Panc1 (cell line): ENCODE measurements at regions not wholly inside any gene's neighbourhood (a gene's known extent, or its start where the extent isn't known, plus 50 kb on each side); places are given as distances from the start of the nearest gene placed in this dataset.
"Not testable (repeated sequence)": the region's sequence is repeated elsewhere in the genome, so short reads cannot be mapped to it uniquely, and the experiment has no call there.

ENCODE experiments used
- ATAC-seq: fragments of 200-7000 bp; cut with Tn5 transposase; 2 replicates; pipeline ENCODE4 v1.9.1; 2020; ENCODE audit warnings: mild to moderate bottlenecking, moderate library complexity
- BruUV-seq: library from RNA; stranded (reverse); fragments of 400-500 nt; replicated peaks from 2 replicates; lab custom pipeline; 2021; lab: Mats Ljungman, UMichigan
- CTCF ChIA-PET: fragments of 300-600 bp; sonication (Branson Sonifier 250); formaldehyde crosslinking; loops from one replicate; lab custom pipeline; 2022; ENCODE audit warnings: antibody characterized with exemption; lab: Charles Lee
- POLR2A ChIA-PET: fragments of 300-600 bp; sonication (Branson Sonifier 250); formaldehyde crosslinking; loops from one replicate; lab custom pipeline; 2022; ENCODE audit warnings: antibody characterized with exemption; lab: Charles Lee
- DNase-seq: peaks from one replicate; pipeline ENCODE4 v3.0.0-alpha.2; 2010; ENCODE audit warnings: low read depth, low spot score
- H3K27ac ChIP-seq: 2 replicates; pipeline ENCODE4 v1.5.1; 2011; ENCODE audit warnings: mild to moderate bottlenecking, low read length, inconsistent platforms
- H3K27me3 ChIP-seq: fragments of 200-500 bp; sonication (Bioruptor generic); 2 replicates; pipeline ENCODE4 v1.6.0; 2014; ENCODE audit warnings: low read length, inconsistent platforms; ENCODE audit not compliant: control insufficient read depth, insufficient read depth
- H3K36me3 ChIP-seq: fragments of 200-500 bp; sonication (Bioruptor generic); 2 replicates; pipeline ENCODE4 v1.5.1; 2014; ENCODE audit warnings: inconsistent platforms, mild to moderate bottlenecking, low read length, moderate library complexity; ENCODE audit not compliant: control insufficient read depth, insufficient read depth
- H3K4me1 ChIP-seq: 2 replicates; pipeline ENCODE4 v1.5.1; 2011; ENCODE audit warnings: inconsistent platforms, mild to moderate bottlenecking, low read length, moderate library complexity; ENCODE audit not compliant: control insufficient read depth, insufficient read depth
- H3K4me3 ChIP-seq, 2 experiments: 2 replicates each; pipeline ENCODE4 v1.5.1; 2011 to 2012; ENCODE audit warnings: low read depth in 2 of 2, low read length in 2 of 2, mild to moderate bottlenecking in 2 of 2, inconsistent platforms in 1 of 2, moderate library complexity in 1 of 2
- H3K9me3 ChIP-seq: fragments of 200-500 bp; sonication (Bioruptor generic); 2 replicates; pipeline ENCODE4 v1.5.1; 2014; ENCODE audit warnings: low read depth, mild to moderate bottlenecking, inconsistent platforms, low read length, moderate library complexity; ENCODE audit not compliant: control insufficient read depth, insufficient read depth
- in situ Hi-C: cut with HindIII; loops from 2 replicates; pipeline ENCODE4 v1.10.0; 2016; ENCODE audit warnings: low sequenced_read_pairs, low pct_unique_long_range_greater_than_20kb
- intact Hi-C: fragments of 100-400 bp; cut with micrococcal nuclease; formaldehyde crosslinking; loops from one replicate; pipeline ENCODE4 v1.10.0; 2022; ENCODE audit not compliant: unreplicated experiment

GRCh38 chr9:66771504-66771903 is 129.0 kb upstream of the ZNF658 start:
- H3K27ac ChIP-seq, BruUV-seq, intact Hi-C loops, DNase-seq, H3K27me3 ChIP-seq, H3K36me3 ChIP-seq, H3K9me3 ChIP-seq, H3K4me3 ChIP-seq, CTCF ChIA-PET, H3K4me1 ChIP-seq, ATAC-seq, POLR2A ChIA-PET, in situ Hi-C loops: not testable (repeated sequence)

DNA sequence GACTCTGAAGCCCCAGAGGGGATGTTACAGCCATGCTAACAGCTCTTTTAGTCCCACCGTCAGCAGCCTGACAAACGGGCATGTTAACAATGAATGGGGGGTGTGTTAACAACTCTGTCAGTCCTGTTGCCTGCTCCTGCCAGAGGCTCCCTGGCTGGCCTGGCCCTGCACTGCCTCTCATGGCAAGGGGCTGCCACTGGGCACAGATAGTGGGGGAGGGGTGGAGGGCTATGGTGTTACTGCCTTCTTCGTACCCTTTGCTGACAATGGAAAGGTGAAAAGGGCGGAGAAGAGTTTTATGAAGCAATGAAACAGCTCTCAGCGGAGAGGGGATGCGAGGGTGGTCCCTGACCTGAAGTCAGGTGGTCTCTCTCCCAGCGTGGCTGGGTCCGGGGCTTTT is 125.9 kb upstream of the ZNF658 start:
- POLR2A ChIA-PET, ATAC-seq: not testable (repeated sequence)

GRCh38 chr9:66779944-66780661 is 120.4 kb upstream of the ZNF658 start:
- POLR2A ChIA-PET, H3K36me3 ChIP-seq, CTCF ChIA-PET, ATAC-seq, H3K4me3 ChIP-seq, H3K27ac ChIP-seq, H3K4me1 ChIP-seq, in situ Hi-C loops, intact Hi-C loops, H3K27me3 ChIP-seq, BruUV-seq, H3K9me3 ChIP-seq, DNase-seq: not testable (repeated sequence)

More for the DNA sequence above, 125.9 kb upstream of the ZNF658 start:
- in situ Hi-C loops, BruUV-seq, intact Hi-C loops, H3K4me1 ChIP-seq, CTCF ChIA-PET, DNase-seq, H3K27me3 ChIP-seq, H3K9me3 ChIP-seq, H3K27ac ChIP-seq, H3K4me3 ChIP-seq, H3K36me3 ChIP-seq: not testable (repeated sequence)

DNA sequence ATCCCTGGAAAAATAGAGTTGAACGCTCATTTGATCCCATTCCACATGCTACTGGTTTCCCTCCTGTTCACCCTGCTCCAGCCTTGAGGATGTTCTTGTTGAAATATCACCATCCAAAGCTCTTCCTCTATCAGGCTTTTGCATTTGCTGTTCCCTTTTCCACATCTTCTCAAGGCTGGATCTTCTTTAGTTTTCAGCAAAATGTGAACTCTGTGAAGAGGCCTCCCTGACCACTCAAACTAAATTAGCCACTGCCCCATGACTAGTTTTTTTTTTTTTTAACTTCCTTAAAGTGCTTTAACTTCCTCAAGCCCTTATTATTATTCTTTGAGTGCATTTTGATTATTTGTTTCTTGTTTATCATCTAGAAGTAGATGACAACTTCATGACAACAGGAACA is 119.3 kb upstream of the ZNF658 start:
- POLR2A ChIA-PET, ATAC-seq, H3K9me3 ChIP-seq, CTCF ChIA-PET, intact Hi-C loops, H3K36me3 ChIP-seq, DNase-seq, H3K27ac ChIP-seq, H3K4me1 ChIP-seq, H3K4me3 ChIP-seq, in situ Hi-C loops, H3K27me3 ChIP-seq, BruUV-seq: not testable (repeated sequence)

- H3K27ac ChIP-seq, DNase-seq, H3K9me3 ChIP-seq, BruUV-seq, POLR2A ChIA-PET, intact Hi-C loops, H3K27me3 ChIP-seq, H3K4me3 ChIP-seq, H3K36me3 ChIP-seq, in situ Hi-C loops, ATAC-seq, CTCF ChIA-PET, H3K4me1 ChIP-seq: not testable (repeated sequence)
Measured at GRCh38 chr9:66782010-66782409, 118.5 kb upstream of the ZNF658 start.

GRCh38 chr9:66785603-66786002 is 114.9 kb upstream of the ZNF658 start:
- H3K4me3 ChIP-seq, H3K27me3 ChIP-seq, H3K4me1 ChIP-seq, in situ Hi-C loops, CTCF ChIA-PET, intact Hi-C loops, POLR2A ChIA-PET, BruUV-seq, ATAC-seq, DNase-seq, H3K9me3 ChIP-seq, H3K36me3 ChIP-seq, H3K27ac ChIP-seq: not testable (repeated sequence)

DNA sequence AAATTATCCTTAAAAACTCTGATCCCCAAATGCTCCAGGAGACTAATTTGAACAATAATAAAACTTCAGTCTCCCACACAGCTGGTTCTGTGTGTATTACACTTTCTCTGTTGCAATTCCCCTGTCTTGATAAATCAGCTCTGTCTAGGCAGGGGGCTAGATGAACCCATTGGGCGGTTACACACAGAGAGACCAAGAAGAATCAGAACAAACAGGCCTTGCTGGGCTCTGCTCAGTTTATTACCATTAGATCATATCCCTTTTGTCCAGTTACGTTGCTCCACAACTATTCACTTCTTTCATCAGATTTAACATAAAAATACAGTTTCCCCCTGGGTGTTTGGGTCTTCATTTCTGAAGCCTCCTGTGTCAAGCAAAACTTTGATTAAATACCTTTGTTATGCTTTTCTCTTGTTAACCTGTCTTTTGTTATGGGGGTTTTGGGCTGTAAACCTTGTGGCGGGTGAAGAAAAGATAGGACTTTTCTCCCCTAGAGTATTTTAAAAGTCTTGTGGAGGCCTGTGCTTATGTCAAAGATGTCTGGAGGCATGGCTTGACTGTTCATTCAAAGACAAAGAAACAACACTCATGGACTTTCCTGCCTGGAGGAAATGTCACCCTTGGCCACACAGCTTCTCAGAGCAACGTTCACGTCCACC is 109.3 kb upstream of the ZNF658 start:
- H3K27ac ChIP-seq, CTCF ChIA-PET, POLR2A ChIA-PET, H3K9me3 ChIP-seq, H3K4me1 ChIP-seq, BruUV-seq, in situ Hi-C loops, H3K4me3 ChIP-seq, H3K36me3 ChIP-seq, DNase-seq, H3K27me3 ChIP-seq, intact Hi-C loops, ATAC-seq: not testable (repeated sequence)
